ENCODE measurements at regions not wholly inside any gene's neighbourhood (a gene's known extent, or its start where the extent isn't known, plus 50 kb on each side); places are given as distances from the start of the nearest gene placed in this dataset.

DNA sequence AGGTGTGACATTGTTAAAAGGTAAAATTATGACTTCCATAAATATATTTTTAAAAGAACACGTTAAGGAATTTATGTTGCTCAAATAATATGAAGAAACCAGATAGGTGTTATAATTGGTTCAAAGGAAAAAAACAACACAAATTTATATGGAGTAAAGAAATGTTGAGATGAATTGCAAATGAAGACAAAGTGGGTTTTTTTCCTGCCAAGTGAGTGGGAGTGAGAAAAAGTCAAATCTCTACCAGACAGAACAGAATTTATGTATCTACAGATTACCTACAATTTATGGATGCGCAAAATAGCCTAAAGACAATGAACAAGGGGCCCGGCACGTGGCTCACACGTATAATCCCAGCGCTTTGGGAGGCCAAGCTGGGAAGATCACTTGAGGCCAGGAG lies 159.7 kb upstream of the SLC1A4 start:
- TF ChIP-seq, protein P1, sequence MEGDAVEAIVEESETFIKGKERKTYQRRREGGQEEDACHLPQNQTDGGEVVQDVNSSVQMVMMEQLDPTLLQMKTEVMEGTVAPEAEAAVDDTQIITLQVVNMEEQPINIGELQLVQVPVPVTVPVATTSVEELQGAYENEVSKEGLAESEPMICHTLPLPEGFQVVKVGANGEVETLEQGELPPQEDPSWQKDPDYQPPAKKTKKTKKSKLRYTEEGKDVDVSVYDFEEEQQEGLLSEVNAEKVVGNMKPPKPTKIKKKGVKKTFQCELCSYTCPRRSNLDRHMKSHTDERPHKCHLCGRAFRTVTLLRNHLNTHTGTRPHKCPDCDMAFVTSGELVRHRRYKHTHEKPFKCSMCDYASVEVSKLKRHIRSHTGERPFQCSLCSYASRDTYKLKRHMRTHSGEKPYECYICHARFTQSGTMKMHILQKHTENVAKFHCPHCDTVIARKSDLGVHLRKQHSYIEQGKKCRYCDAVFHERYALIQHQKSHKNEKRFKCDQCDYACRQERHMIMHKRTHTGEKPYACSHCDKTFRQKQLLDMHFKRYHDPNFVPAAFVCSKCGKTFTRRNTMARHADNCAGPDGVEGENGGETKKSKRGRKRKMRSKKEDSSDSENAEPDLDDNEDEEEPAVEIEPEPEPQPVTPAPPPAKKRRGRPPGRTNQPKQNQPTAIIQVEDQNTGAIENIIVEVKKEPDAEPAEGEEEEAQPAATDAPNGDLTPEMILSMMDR (IDR thresholded peaks at IDR 0.05; ENCODE audit: low read length) = no peak
- TF ChIP-seq EZH2 (IDR thresholded peaks at IDR 0.05; ENCODE audit: borderline replicate concordance, low read length) = no peak

Measured in OCI-LY1 (cell line).